Stimulated activated CD4-positive, alpha-beta T cell treated with anti-CD3 and anti-CD28 coated beads, Interleukin-2, amount 100 ng/mL, for 24 hours (primary cell): ENCODE measurements at regions not wholly inside any gene's neighbourhood (a gene's known extent, or its start where the extent isn't known, plus 50 kb on each side); places are given as distances from the start of the nearest gene placed in this dataset.
"Not testable (repeated sequence)": the region's sequence is repeated elsewhere in the genome, so short reads cannot be mapped to it uniquely, and the experiment has no call there.

ENCODE experiments used
- DNase-seq, 2 donors: peaks; one replicate each; pipeline ENCODE4 v3.0.0-alpha.2; 2020

GRCh38 chr10:43992816-43993215 is 344.1 kb upstream of the ZNF32 start:
- not testable (repeated sequence) for DNase-seq

- DNase-seq, result no peak
These were observed 337.7 kb upstream of the ZNF32 start for GRCh38 chr10:43986374-43986773.

- no peak for DNase-seq
These were observed 337.3 kb upstream of the ZNF32 start for GRCh38 chr10:43985941-43986340.

- no peak for DNase-seq
These were observed 335.2 kb upstream of the ZNF32 start for GRCh38 chr10:43983856-43984271.

GRCh38 chr10:43983405-43983804 is 334.7 kb upstream of the ZNF32 start:
- DNase-seq, result no peak

- no peak for DNase-seq
These were observed 333.6 kb upstream of the ZNF32 start for GRCh38 chr10:43982250-43982649.

- DNase-seq, result no peak
These were observed 333.0 kb upstream of the ZNF32 start for GRCh38 chr10:43981696-43982095.

- no peak for DNase-seq
These were observed 332.6 kb upstream of the ZNF32 start for GRCh38 chr10:43981232-43981631.

GRCh38 chr10:43980715-43981114 is 332.0 kb upstream of the ZNF32 start:
- no peak for DNase-seq

- DNase-seq, result no peak
These were observed 331.6 kb upstream of the ZNF32 start for GRCh38 chr10:43980313-43980712.

GRCh38 chr10:43979551-43979950 is 330.9 kb upstream of the ZNF32 start:
- DNase-seq, result no peak

GRCh38 chr10:43978936-43979335 is 330.3 kb upstream of the ZNF32 start:
- no peak for DNase-seq

- no peak for DNase-seq
These were observed 329.4 kb upstream of the ZNF32 start for GRCh38 chr10:43978091-43978490.

GRCh38 chr10:43976292-43976691 is 327.6 kb upstream of the ZNF32 start:
- DNase-seq, result no peak

GRCh38 chr10:43973801-43974200 is 325.1 kb upstream of the ZNF32 start:
- DNase-seq, result no peak

- DNase-seq, result no peak
These were observed 324.4 kb upstream of the ZNF32 start for GRCh38 chr10:43972976-43973647.

- no peak for DNase-seq
These were observed 323.3 kb upstream of the ZNF32 start for GRCh38 chr10:43971981-43972380.

GRCh38 chr10:43971306-43971705 is 322.6 kb upstream of the ZNF32 start:
- no peak for DNase-seq

- DNase-seq, result no peak
These were observed 322.0 kb upstream of the ZNF32 start for GRCh38 chr10:43970717-43971116.

GRCh38 chr10:43970018-43970698 is 321.5 kb upstream of the ZNF32 start:
- DNase-seq, result no peak

GRCh38 chr10:43969506-43969905 is 320.8 kb upstream of the ZNF32 start:
- DNase-seq, result no peak

- DNase-seq, result no peak
These were observed 320.3 kb upstream of the ZNF32 start for GRCh38 chr10:43968961-43969360.

- DNase-seq, result no peak
These were observed 319.4 kb upstream of the ZNF32 start for GRCh38 chr10:43968076-43968475.

- DNase-seq, result no peak
These were observed 317.9 kb upstream of the ZNF32 start for GRCh38 chr10:43966571-43966965.
